DMS153 (cell line): ENCODE measurements at regions not wholly inside any gene's neighbourhood (a gene's known extent, or its start where the extent isn't known, plus 50 kb on each side); places are given as distances from the start of the nearest gene placed in this dataset.

Experiments
- DNase-seq: peaks from one replicate; lab custom pipeline; 2025; lab: John Stamatoyannopoulos, UW

GRCh38 chr14:87879389-87879788 lies 113.6 kb downstream of the GALC start:
- DNase-seq, result no peak

DNA sequence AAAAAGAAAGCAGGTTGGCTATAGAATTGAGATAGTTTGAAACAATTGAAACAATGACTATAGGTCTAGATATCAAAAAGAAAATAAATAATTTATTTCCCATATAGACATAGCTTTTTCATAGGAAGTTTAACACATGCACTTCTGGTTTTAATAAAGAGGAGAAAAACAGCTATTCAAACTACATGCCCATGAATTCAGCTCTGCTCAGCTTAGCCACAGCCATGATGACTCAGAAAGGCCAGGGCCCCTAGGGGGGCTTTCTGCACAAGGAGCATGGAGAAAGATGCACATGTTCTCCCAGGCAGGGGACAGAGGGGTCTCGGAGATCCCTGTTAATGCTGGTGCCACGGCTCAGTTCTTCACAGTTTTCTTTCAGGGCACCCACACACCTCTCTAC lies 114.0 kb downstream of the GALC start:
- DNase-seq, result no peak

GRCh38 chr14:87877877-87878276 lies 115.1 kb downstream of the GALC start:
- DNase-seq, result no peak

GRCh38 chr14:87874676-87875075 lies 118.3 kb downstream of the GALC start:
- DNase-seq, result no peak

DNA sequence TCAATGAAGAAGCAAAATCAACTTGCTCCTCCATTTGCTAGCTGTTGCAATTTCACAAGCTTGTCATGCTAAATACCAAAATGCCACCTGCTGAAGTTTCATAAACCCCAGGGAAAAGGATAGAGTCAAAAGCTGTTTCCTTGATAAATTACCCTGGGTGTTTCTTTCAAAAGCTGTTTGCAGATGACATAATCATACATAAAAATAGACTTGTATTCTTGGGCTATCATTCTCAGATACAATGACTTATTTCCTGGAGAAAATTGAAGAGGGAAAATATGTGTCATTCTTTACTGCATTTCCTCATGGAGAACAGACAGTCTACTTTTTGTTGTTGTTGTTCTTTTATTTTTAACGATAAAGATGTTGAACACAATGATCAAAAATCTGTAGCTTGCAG lies 119.2 kb downstream of the GALC start:
- no peak for DNase-seq

GRCh38 chr14:87869619-87870583 lies 123.1 kb downstream of the GALC start:
- no peak for DNase-seq

GRCh38 chr14:87868920-87869319 lies 124.1 kb downstream of the GALC start:
- no peak for DNase-seq

GRCh38 chr14:87866116-87866515 lies 126.9 kb downstream of the GALC start:
- DNase-seq, result no peak

DNA sequence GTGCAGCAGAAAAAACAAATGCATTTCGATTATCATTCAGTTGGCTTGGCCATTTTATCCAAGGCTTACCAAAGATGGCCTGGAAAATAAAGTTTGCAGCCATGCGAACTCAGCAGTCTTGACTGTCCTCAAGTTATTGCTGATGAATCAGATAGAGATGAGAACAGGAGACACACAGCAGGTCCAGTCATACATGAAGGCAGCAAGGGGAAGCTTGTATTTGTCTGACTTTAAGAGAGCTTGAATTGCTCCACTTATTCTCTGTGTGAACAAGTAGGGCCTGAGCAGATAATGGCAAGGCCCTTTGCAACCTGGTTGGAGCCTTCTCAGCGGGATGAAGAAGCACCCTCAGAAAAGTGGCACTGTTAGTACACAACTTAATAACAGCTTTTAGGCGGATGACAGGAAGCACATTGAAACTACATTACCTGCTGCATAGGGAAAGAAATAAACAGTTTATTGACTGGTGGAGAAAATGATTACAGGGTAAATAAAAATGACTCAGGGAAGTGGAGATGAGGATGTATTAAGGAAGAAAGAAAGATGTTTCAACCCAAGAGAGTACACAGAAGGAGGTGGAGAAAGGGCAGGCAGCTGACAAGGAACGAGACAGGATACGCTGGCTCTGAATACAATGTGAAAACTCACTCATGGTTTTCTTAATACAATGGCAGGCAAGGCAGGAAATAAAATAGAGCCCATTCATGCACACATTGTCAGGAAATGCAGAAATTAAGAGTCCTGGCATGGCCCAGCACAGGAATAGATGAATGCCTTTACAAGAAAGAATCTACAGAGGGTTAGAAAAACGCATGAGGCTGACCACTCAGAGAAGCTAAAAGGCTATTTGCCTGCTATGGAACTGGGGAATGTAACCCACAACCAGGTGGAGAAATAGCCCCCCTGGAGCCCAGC lies 128.4 kb downstream of the GALC start:
- no peak for DNase-seq

- no peak for DNase-seq
Measured at GRCh38 chr14:87863047-87863446, 129.9 kb downstream of the GALC start.

DNA sequence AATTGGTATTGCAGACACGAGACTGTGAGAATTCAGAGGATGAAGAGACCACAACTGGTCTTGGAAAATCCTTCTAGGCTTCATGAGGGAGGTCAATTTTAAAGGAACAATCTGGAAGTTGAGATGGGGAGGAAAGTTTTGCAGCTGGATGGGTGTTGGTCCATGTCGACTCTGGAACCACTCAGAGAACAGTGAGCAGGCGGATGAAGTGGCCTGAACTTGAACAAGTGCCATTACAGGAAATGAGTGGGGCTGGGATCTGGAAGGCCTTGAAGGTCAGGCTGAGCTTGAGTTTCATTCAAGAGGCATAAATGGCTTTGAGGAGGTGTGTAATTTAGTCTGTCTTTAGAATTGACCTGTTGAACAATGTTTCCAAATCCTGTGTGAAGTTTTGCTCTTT lies 140.9 kb downstream of the GALC start:
- DNase-seq, result no peak

- no peak for DNase-seq
Measured at GRCh38 chr14:87851190-87851589, 141.8 kb downstream of the GALC start.

GRCh38 chr14:87847216-87847755 lies 145.7 kb downstream of the GALC start:
- DNase-seq, result no peak

- no peak for DNase-seq
Measured at GRCh38 chr14:87840906-87841305, 152.1 kb downstream of the GALC start.

GRCh38 chr14:87838931-87839330 lies 154.1 kb downstream of the GALC start:
- DNase-seq, result no peak

DNA sequence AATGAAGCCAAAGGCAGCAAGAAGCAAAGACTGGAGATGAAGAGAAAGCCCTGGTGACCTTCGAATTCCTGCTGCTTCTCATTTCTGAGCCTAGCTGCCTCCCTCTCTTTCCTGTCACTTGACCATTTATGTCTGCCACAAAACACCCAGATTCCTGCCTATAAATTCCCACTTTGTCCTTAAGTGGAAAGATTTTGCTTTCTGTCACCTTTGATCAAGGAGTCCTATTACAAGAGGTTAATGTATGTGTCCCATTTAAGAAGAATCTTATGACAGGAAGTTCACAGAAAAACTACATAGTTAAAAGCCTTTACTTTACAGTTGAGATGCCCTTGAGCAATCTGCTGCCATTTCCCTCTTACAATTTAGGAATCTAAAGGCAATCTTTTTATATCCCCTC lies 155.7 kb downstream of the GALC start:
- DNase-seq, result no peak

DNA sequence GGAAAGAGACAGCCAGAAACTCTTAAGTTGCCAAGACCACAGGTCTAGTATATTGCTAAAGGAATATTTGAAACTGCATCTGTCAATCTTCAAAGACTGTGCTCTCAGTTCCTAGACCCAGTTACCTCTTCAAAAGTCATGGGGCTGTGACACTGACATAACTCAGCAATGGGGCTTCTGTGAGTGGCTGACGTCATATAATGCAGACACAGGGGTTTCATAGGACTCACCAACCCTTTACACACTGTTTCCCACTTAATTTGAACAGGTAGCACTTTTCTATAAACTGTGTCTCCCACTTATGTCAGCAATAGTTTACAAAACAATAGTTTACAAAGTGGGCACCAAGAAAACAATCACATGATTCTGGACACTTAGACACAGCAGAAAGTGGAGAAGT lies 158.4 kb downstream of the GALC start:
- no peak for DNase-seq

DNA sequence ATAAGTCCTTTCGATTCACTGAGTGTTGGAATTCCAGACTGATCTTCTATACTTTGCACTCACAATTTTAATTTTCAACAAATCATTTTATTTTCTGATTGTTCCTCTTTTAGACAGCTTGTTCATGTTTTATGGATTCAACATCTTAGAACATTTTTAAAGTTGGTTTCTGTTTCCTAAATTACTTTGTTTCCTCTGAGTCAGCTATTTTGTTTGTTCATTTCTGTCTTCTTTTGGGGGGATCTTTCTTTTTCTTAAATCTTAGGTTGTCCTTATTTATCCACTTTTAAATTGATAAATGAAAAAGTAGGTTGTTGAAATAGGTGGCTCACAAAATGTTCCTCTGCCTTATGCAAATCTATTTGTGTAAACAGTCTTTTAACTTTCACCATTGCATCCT lies 160.0 kb downstream of the GALC start:
- no peak for DNase-seq

DNA sequence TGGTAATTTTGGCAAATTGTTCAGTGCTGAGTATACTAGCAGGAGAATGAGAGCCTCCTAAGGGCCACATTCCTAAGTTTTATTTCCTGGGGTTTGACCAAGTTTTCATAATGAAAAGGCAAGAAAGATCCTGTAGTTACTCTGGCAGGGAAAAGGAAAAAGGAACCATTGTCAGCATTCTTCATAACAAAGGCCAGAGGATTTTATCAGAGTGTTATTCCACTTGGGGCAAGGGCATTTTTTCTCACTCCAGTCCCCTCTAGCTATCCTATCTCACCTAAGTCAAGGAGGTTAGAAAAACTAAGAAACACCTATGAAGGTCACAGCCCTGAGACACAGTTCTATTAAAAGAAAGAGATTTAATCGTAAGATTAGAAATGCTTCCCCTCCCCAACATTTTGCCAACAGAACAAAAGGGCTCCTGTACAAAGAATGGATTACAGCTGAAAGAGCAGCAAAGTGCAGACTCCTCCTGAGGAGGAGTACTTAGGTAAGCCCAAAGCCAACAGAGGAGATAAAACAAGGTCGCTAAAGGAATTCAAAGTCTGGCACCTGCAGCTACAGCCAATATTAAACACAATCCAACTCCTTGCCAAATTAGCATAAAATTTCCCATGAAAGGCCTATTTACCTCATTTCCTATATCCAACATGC lies 162.4 kb downstream of the GALC start:
- DNase-seq, result no peak

DNA sequence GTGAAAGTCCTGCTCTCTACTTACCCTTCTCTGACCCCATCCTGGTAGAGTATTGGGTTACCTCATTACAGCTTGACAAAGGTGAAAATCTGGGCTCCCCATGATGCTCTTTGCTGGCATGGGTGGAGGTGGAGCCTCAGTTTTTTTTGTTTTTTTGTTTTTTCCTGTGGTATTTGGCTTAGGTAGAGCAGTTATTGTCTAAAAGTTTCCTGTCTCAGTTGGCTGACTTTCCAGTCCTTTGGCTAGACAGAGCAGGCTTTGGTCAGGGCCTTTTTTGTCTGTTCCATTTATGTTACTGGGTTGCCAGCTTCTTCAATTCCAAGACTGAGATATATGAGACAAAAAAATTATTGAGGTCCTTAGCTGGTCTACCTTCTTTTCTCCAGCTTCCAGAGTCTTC lies 163.4 kb downstream of the GALC start:
- DNase-seq, result no peak

GRCh38 chr14:87824266-87824665 lies 168.7 kb downstream of the GALC start:
- no peak for DNase-seq

DNA sequence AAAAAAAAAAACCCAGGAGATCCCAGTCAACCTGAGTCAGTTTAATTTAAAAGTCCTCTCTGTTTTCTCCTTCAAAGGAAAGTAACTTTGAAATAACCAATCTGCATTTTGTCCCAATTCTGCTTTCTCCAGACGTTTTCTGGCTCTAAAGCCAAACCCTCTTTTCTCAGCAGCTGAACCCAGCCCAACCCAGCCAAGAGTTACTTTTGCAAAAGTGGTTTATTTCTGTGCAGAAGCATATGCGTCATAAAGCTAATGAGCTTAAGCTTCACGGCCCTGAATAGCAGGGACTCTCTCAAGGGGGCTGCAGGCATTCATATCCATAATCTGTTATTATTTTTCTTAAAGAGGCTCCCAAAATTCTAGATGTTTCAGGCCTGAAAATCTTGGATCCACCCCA lies 176.6 kb downstream of the GALC start:
- no peak for DNase-seq
